ENCODE measurements at regions not wholly inside any gene's neighbourhood (a gene's known extent, or its start where the extent isn't known, plus 50 kb on each side); places are given as distances from the start of the nearest gene placed in this dataset.

DNA sequence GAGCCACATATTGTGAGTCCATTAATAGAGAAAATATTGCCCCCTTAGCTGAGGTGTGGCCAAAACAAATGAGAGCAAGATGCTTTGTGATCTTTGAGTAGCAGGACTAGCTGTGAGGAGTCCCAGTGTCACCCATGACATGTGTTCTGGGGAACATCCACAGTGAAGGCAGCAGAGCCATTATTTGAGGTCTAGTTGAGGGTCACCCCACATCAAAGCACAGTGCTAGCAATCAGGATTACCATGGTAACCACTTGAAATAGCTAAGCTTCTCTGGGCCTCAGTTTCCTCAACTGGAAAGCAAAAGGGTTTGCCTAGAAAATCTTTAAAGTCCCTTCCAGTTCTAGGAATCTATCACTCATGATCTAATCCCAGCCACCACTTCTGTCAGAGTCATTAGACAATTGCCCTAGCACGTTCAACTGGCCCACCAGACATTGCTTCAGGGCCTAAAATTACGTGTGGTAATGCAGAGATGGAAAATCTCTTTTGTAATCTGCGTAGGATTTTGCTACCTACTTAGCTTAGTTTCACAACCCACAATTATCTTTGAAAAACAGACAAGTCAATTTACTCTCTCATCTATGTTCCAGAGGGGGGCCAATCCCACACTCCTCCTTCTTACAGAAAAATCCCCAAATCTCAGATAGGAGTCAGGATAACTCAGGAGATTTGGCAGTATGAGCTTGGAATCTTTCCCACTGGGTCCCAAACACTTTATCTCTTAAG, 251.2 kb upstream of the EGLN3 start:
- no peak for DNase-seq
- in situ Hi-C loops (cut with MboI; ENCODE audit: low pct_unique_long_range_greater_than_20kb, low sequenced_read_pairs): no loop called here

DNA sequence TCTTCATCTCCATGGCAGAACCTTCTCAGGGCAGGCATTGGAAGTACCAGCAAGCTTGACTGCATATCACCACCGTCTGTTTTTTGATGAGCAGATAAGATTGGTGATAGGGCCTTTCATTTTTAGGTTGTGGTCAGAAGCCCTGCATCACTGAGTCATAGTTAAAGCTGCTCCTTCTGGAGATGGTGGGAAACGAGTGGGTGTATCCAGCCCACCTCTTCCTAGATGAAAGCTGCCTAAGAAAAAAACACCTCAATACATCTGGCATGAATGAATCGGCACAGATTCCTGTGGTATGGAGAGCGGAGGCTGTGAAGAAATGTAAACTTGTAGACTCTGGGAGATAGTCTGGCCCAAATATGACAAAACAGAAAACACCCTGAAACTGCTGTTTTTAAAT, 248.7 kb upstream of the EGLN3 start:
- DNase-seq: no peak
- in situ Hi-C loops (cut with MboI; ENCODE audit: low pct_unique_long_range_greater_than_20kb, low sequenced_read_pairs): no loop called here

DNA sequence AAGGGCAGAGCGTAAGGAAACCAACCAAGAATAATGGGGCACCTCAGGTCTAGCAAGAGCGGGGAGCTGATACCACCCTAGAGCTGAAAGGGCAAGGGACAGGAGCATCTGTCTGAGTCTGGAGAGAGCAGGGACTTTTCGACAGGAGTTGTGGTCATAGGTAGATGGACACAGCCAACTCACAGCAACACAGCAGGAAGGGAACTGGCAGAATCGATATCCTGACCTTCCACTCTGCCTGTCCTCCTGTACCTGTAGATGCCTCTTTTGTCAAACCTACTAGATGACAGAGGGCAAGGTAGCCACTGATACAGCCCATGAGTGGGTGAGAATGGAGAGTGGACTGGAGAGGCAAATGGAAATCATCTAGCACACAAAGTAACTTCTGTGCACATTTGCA, 247.2 kb upstream of the EGLN3 start:
- no peak for DNase-seq
- in situ Hi-C loops (cut with MboI; ENCODE audit: low pct_unique_long_range_greater_than_20kb, low sequenced_read_pairs): no loop called here

DNA sequence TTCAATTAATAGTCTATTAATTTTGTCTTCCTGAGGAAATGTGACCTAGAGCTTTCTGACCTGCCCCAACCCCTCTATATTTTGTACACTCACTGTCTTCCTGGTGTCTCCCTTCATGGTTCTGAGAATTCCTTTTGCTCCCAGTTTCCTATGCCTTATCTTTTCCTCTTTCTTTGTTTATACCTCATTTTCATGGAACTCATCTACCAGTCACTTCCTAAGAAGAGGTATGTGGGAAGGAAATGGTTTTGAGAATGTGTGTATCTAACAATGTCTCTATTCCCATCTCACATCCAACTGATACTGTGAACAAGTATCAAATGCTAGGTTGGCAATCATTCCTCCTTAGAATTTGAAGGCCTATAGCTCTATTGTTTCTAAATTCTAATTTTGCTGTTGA, 245.1 kb upstream of the EGLN3 start:
- in situ Hi-C loops (cut with MboI; ENCODE audit: low pct_unique_long_range_greater_than_20kb, low sequenced_read_pairs): no loop called here
- DNase-seq: no peak

DNA sequence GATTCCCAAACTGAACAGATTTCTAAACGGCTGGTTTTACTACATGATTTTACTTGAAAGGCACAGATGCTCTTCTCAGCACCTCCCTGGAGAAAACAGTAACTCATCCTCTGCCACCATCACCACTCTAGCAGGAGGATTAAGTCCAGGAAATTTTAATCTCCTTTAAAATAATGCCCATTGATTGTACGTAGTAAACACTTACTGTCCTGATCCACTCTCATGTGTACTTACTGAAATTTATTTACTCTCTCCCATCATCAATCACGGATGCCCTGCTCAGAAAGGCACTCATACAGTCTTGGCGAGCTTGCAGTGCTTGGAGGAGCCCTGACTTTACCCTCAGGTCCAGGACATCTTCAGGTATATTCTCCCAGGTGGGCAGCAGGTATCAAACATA, 239.8 kb upstream of the EGLN3 start:
- in situ Hi-C loops (cut with MboI; ENCODE audit: low pct_unique_long_range_greater_than_20kb, low sequenced_read_pairs): no loop called here

DNA sequence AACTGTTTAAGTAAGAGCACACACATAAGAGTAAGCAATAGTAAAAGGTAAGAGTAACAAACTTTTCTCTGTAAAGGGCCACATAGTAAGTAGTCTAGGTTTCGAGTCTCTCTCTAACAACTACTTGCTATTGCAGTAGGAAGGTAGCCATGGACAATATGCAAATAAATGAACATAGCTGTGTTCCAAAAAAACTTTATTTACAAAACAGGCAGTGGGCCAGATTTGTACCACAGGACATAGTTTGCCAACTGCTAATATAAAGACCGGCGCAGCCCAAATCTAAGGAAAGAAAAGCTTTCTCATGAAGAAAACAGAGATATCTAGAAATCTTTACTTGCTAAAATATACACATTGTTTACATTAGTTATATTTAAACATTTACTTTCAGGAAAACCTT, 239.0 kb upstream of the EGLN3 start:
- in situ Hi-C loops (cut with MboI; ENCODE audit: low pct_unique_long_range_greater_than_20kb, low sequenced_read_pairs): no loop called here
- DNase-seq: no peak

More for the DNA sequence above, 239.8 kb upstream of the EGLN3 start:
- DNase-seq: no peak

DNA sequence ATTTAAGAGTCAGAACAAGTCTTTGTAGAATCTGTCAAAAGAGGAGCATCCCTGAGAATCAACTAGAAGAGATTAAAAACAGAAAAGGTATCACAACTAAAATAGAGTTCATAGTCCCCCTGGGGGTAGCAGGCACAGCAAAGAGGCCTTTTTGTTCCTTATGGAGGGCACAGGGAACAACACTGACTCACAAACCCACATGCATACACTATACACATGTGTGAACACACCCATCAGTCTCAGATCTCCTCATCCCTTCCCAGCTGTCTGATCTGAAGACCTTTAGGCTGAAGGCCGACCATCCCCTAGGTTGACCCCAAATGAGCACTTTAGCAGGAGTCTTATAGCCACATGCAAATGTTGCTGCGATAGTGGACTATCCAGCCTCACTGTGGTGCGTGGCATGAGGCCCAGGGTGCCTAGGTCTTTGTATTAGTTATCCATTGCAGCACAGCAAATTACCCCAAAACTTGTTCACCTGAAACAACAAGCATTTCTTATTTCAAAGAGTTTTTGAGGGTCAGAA, 236.7 kb upstream of the EGLN3 start:
- in situ Hi-C loops (cut with MboI; ENCODE audit: low pct_unique_long_range_greater_than_20kb, low sequenced_read_pairs): no loop called here
- no peak for DNase-seq

DNA sequence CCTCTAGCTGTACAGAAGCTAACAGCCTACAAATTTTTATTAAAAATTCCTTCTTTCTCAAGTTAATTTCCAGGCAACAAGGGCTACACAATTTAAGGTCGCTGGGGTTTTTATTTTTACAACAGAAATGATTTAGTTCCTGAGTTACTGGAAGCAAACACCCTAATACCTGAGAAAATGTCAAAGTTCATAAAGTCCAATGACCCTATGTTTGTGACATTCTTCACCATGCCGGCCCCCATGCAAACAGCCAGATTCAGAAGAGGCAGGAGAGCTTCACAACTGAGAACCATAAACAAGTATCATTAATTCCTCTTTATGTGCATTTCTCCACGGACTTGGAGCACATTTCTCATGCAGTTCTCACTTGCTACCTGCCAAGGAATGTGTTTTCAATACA, 236.2 kb upstream of the EGLN3 start:
- no peak for DNase-seq
- in situ Hi-C loops (cut with MboI; ENCODE audit: low pct_unique_long_range_greater_than_20kb, low sequenced_read_pairs): no loop called here

DNA sequence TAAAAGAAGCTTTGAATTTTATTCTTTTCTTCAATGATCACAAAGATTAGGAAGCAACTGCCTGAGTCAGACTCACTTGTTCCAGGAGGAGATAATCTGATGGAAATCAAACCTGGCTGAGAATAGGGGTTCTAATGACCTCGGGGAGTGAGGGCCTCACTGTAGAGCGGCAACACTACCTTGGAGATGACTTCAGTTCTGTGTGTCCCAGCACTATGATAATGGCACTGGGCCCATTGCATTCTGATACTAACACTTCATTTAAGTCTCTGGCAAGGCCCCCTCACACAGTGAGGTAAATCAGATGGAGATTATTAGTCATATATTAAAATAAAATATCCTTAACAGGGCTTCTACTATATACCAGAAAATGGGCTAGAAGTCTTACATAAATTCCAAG, 233.3 kb upstream of the EGLN3 start:
- no peak for DNase-seq
- in situ Hi-C loops (cut with MboI; ENCODE audit: low pct_unique_long_range_greater_than_20kb, low sequenced_read_pairs): no loop called here

DNA sequence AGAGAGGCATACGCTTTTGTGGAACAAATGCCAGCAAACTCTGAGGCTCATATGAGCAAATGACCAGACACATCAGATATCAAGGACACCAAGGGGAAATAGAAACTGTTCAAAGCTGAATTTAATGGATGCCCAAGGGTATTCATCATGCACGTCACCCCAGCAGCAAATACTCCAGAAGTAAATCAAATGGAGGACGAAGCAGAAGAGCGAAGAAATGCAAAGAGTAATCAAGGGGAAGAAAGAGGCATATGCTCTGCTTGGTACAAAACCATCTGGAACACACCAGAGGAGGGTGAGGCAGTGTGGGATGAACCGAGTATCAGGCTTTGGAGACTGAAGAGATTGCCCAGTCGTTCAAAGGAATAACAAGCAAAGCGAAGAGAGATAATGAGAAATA, 232.6 kb upstream of the EGLN3 start:
- in situ Hi-C loops (cut with MboI; ENCODE audit: low pct_unique_long_range_greater_than_20kb, low sequenced_read_pairs): no loop called here
- no peak for DNase-seq

DNA sequence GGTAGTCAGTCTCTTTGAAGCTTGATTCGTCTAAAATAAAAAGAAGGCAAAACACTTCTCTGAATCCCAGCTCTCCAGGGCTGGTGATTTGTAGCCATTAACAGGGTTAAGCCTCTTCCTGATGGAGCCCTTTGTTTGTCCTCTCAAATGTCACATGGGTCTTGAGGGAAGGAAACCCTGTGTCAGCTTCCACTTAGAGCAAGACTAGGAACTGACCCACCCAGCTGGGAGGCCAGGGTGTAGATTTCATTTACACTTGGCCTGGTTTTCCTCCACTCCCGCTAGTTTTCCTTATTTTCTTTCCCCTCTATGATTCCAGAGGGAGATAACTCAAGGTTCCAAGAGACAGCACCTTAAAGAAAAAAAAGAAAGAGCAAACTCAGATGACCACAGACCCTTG, 230.5 kb upstream of the EGLN3 start:
- in situ Hi-C loops (cut with MboI; ENCODE audit: low pct_unique_long_range_greater_than_20kb, low sequenced_read_pairs): no loop called here
- no peak for DNase-seq

DNA sequence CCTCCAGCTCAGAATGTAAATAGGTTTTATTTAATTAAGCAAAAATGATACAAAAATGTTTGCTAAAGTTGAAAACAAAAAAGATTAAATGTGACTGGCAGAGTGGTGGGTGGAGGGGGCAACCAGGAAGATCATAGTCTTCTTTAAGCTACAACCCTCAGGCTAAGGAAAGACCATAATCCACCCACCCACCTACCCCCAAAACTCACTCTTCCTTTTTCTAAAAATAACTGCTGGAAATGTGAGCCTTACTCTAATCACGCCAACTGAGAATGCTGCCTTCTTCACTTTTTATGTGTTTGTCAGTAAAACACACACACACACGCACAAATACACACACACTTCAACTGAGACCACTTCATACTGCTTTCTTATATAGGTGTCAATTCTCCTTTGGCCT, 230.0 kb upstream of the EGLN3 start:
- peak; percentile 33 for DNase-seq
- in situ Hi-C loops (cut with MboI; ENCODE audit: low pct_unique_long_range_greater_than_20kb, low sequenced_read_pairs): no loop called here

DNA sequence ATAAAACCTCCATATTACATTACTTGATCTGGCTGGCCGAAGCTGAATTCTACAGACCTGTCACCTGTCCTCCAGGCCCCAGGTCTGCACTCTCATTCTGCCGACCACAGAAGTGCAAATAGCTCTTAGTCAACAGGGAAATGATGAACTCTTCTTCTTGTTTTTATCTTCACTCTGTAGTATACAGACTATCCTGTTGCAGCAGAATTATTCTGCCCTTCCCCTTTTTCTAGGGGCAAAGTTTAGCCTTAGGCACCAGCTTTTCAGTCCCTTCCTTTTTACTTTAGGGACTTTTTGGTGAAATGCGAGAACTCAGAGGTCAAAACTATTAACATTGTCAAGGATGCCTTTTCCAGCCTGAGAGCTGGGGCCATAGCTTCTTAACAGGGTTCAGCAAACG, 229.6 kb upstream of the EGLN3 start:
- in situ Hi-C loops (cut with MboI; ENCODE audit: low pct_unique_long_range_greater_than_20kb, low sequenced_read_pairs): no loop called here
- peak; percentile 46 for DNase-seq

DNA sequence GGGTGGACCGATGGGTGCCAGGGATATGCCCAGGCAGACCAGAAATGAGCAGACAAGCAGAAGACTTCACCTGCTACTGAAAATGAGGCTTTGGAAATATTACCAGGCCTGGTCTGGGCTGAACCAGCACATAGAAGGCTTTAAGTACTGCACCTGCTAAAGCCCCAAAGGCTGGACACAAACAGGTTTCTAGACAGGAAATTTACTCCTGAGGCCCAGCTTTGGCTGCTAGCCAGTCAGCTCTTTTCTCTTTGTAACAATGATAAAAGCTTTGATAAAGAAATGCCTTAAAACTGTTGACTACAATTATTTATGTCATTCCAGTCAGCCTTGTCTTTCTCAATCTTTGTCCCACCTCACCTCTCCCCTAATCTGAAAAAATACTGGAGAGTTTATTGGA, 228.9 kb upstream of the EGLN3 start:
- no peak for DNase-seq
- in situ Hi-C loops (cut with MboI; ENCODE audit: low pct_unique_long_range_greater_than_20kb, low sequenced_read_pairs): no loop called here

DNA sequence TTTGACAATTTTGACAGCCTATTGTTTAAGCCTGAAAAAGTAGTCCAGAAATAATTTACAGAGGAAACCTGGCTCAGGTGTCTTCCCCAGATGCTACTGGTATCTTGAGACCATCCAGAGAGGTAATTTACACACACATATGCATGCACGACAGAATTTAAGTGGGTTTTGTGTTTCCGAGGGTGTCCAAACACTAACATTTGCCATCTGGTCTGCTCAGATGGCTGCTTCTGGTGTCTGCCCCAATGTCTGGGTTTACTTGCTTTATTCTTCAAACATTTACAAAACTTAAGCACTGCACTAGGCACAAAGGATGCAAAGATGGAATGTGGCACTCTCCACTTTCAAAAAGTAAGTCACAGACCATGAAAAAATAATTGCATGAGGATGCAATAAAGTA, 226.6 kb upstream of the EGLN3 start:
- in situ Hi-C loops (cut with MboI; ENCODE audit: low pct_unique_long_range_greater_than_20kb, low sequenced_read_pairs): no loop called here
- DNase-seq: peak; percentile 20

DNA sequence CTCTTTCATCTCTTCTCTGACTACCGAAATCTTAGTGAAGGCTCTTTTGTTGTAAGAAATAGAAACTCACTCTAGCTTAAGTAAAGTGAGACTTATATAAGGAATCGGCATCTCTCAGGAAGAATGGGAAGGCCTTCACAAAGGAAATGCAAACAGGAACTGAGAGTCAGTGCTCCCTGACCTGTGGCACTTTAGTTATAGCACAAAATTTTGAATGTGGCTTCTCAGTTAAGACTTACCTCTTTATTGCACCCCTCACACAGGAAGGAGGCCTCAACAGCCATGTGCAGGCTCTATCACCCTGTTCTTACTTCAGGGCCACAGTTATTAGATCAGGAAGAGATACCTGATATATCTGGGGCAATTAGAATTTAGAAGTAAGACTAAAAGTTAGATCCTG, 224.7 kb upstream of the EGLN3 start:
- in situ Hi-C loops (cut with MboI; ENCODE audit: low pct_unique_long_range_greater_than_20kb, low sequenced_read_pairs): no loop called here

DNA sequence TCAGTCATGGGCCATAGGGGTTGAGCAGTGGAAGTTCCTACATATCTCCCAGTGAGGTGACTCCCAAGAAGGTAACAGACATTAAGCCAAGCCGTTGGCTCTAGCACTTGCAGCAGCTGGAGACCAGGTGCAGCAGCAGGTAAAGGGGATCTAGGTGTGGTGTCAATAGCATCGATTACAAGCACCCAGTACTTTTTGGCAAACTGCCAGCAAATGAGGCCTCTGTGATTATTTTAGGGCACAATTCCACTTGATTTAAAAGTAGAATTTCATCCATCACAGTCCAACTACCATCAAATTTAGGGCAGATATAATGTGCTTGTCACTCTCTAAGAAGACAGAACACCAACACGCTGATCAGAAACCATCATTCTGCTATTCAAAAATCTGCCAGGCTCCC, 224.1 kb upstream of the EGLN3 start:
- DNase-seq: no peak
- in situ Hi-C loops (cut with MboI; ENCODE audit: low pct_unique_long_range_greater_than_20kb, low sequenced_read_pairs): no loop called here

More for the DNA sequence above, 224.7 kb upstream of the EGLN3 start:
- no peak for DNase-seq

DNA sequence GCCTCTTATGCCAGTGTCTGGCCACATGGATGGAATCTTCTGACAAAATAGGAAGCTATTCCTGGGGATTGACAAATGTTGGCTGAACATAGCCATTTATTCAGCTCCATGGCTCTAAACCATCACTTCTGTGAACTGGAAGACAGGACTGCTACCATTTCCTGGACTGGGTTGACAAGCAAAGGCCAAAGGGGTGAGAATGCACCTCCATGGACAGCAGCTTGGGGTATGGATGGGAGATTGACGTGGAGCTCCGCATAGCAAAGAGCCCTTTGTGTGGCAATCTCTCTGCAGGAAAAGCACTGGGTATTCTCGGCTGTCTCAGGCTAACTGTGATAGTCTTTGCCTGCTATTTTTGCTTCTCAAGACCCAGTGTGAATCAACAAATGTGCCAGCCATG, 223.0 kb upstream of the EGLN3 start:
- DNase-seq: no peak
- in situ Hi-C loops (cut with MboI; ENCODE audit: low pct_unique_long_range_greater_than_20kb, low sequenced_read_pairs): no loop called here

DNA sequence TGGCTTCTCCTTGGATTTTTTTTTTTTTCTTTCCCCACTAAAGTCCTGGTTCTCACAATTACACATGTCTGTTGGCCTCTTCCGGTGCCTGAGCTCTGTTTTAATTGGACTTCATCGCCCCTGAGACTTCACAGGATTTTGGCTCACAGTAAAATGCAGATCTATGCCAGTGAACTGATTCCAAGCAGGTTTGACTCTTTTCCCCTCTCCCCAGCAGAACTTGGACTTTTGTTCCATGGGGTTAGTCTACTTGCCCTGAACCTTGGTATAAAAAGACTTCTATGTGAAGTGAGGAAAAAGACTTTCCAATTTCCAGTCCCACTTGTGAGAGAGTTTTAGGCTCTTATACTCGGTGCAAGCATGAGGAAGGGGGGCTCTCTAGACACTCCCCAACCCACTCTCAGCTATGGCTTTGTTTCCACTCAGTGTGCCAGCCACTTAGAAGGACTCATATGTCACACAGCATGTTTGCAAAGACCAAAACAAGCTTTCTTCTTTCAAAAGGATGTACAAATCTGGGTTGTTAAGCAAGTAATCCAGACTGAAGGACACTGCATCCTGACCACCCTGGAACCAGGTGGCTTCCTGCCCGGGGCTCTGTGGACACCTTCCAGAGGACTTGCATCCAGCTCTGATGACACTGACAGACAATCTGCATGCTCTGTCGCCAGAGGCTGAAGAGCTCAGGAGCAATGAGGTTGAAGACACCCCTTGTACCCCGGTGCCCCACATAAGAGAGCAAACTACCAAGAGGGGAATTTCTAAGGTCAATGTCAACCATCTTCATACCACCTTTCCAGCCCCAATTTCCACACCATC, 221.9 kb upstream of the EGLN3 start:
- in situ Hi-C loops (cut with MboI; ENCODE audit: low pct_unique_long_range_greater_than_20kb, low sequenced_read_pairs): no loop called here
- no peak for DNase-seq

DNA sequence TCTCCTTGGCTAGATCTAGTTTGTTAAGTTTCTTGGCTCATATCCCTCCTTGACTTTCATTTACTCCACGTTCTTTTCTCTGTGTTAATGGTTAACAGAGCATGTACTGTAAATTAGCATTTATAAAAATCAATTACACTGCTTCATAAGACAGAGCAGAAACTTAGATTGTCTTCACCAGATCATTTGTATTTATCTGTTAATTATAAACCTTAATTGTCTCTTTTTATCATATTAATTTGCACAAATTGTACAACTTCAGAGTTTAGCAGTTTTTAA, 221.2 kb upstream of the EGLN3 start:
- DNase-seq: no peak
- in situ Hi-C loops (cut with MboI; ENCODE audit: low pct_unique_long_range_greater_than_20kb, low sequenced_read_pairs): no loop called here

All from KBM-7 (cell line).